Endothelial cell (in vitro differentiated cells): ENCODE measurements at regions not wholly inside any gene's neighbourhood (a gene's known extent, or its start where the extent isn't known, plus 50 kb on each side); places are given as distances from the start of the nearest gene placed in this dataset.
"Not testable (repeated sequence)": the region's sequence is repeated elsewhere in the genome, so short reads cannot be mapped to it uniquely, and the experiment has no call there.

Source experiments
- DNase-seq: peaks from one replicate; pipeline ENCODE4 v3.0.0; 2021; ENCODE audit warnings: low spot score
- H3K27ac Mint-ChIP-seq: one replicate; pipeline ENCODE4 v1.8.0; 2021; ENCODE audit warnings: mixed read lengths, inconsistent platforms; ENCODE audit not compliant: unreplicated experiment
- H3K27me3 Mint-ChIP-seq: one replicate; pipeline ENCODE4 v1.8.0; 2021; ENCODE audit warnings: mild to moderate bottlenecking, moderate library complexity, mixed read lengths, inconsistent platforms; ENCODE audit not compliant: unreplicated experiment
- H3K36me3 Mint-ChIP-seq: one replicate; pipeline ENCODE4 v1.8.0; 2021; ENCODE audit warnings: mild to moderate bottlenecking, low read depth, mixed read lengths, inconsistent platforms; ENCODE audit not compliant: unreplicated experiment
- H3K4me1 Mint-ChIP-seq: one replicate; pipeline ENCODE4 v1.8.0; 2021; ENCODE audit warnings: mild to moderate bottlenecking, mixed read lengths, inconsistent platforms; ENCODE audit not compliant: unreplicated experiment
- H3K4me3 Mint-ChIP-seq: one replicate; pipeline ENCODE4 v1.8.0; 2021; ENCODE audit warnings: mild to moderate bottlenecking, mixed read lengths, inconsistent platforms; ENCODE audit not compliant: unreplicated experiment
- H3K9me3 Mint-ChIP-seq: one replicate; pipeline ENCODE4 v1.8.0; 2021; ENCODE audit warnings: mixed read lengths, inconsistent platforms; ENCODE audit not compliant: unreplicated experiment
- CTCF ChIP-seq: fragments of 200-600 bp; sonication (generic); IDR thresholded peaks from one replicate; pipeline ENCODE4 v1.5.0; 2021; ENCODE audit warnings: antibody characterized with exemption; ENCODE audit not compliant: unreplicated experiment

GRCh38 chr2:82781176-82781915 lies 1677.7 kb downstream of the SUCLG1 start:
- H3K9me3 Mint-ChIP-seq, result no peaks in the 10 kb centered on the region
- H3K4me1 Mint-ChIP-seq, result no peaks in the 10 kb centered on the region
- no peaks in the 10 kb centered on the region for H3K27me3 Mint-ChIP-seq
- H3K27ac Mint-ChIP-seq, result no peak overlapping the region
- no peak for TF ChIP-seq CTCF
- H3K4me3 Mint-ChIP-seq, result no peak overlapping the region
- no peaks in the 10 kb centered on the region for H3K36me3 Mint-ChIP-seq
- no peak for DNase-seq

GRCh38 chr2:82780050-82780449 lies 1679.0 kb downstream of the SUCLG1 start:
- Mint-ChIP-seq H3K27ac (no peak overlapping the region), H3K4me1 (no peaks in the 10 kb centered on the region), H3K4me3 (no peak overlapping the region), H3K9me3 (no peaks in the 10 kb centered on the region), H3K27me3 (no peaks in the 10 kb centered on the region), H3K36me3 (no peaks in the 10 kb centered on the region)
- no peak for TF ChIP-seq CTCF
- no peak for DNase-seq

GRCh38 chr2:82752396-82752795 lies 1706.7 kb downstream of the SUCLG1 start:
- Mint-ChIP-seq H3K4me1 (no peaks in the 10 kb centered on the region), H3K27ac (no peak overlapping the region)
- TF ChIP-seq CTCF, result no peak

GRCh38 chr2:82748653-82749052 lies 1710.4 kb downstream of the SUCLG1 start:
- Mint-ChIP-seq H3K9me3 (peaks cover 5% of the 10 kb centered on the region), H3K27ac (no peak overlapping the region), H3K4me3 (no peak overlapping the region), H3K4me1 (no peaks in the 10 kb centered on the region), H3K36me3 (no peaks in the 10 kb centered on the region), H3K27me3 (no peaks in the 10 kb centered on the region)
- no peak for DNase-seq
- no peak for TF ChIP-seq CTCF

More at GRCh38 chr2:82752396-82752795, 1706.7 kb downstream of the SUCLG1 start:
- Mint-ChIP-seq H3K27me3 (no peaks in the 10 kb centered on the region), H3K9me3 (peaks cover 5% of the 10 kb centered on the region), H3K36me3 (no peaks in the 10 kb centered on the region), H3K4me3 (no peak overlapping the region)
- DNase-seq, result no peak

GRCh38 chr2:82740527-82740926 lies 1718.6 kb downstream of the SUCLG1 start:
- Mint-ChIP-seq H3K4me1 (no peaks in the 10 kb centered on the region), H3K27ac (no peak overlapping the region), H3K4me3 (no peak overlapping the region), H3K27me3 (no peaks in the 10 kb centered on the region), H3K36me3 (no peaks in the 10 kb centered on the region), H3K9me3 (no peaks in the 10 kb centered on the region)
- DNase-seq, result no peak
- no peak for TF ChIP-seq CTCF

GRCh38 chr2:82737965-82738364 lies 1721.1 kb downstream of the SUCLG1 start:
- not testable (repeated sequence) for H3K27me3 Mint-ChIP-seq, H3K27ac Mint-ChIP-seq, H3K36me3 Mint-ChIP-seq

More at GRCh38 chr2:82737965-82738364, 1721.1 kb downstream of the SUCLG1 start:
- not testable (repeated sequence) for H3K9me3 Mint-ChIP-seq, H3K4me3 Mint-ChIP-seq, H3K4me1 Mint-ChIP-seq, DNase-seq
